HepG2 (cell line): ENCODE measurements at regions not wholly inside any gene's neighbourhood (a gene's known extent, or its start where the extent isn't known, plus 50 kb on each side); places are given as distances from the start of the nearest gene placed in this dataset.

Source experiments
- ATAC-seq: fragments of 200-7000 bp; cut with Tn5 transposase; 3 replicates; pipeline ENCODE4 v1.9.1; 2020; ENCODE audit warnings: mild to moderate bottlenecking, moderate library complexity
- BruUV-seq: library from RNA; stranded (reverse); fragments of 400-500 nt; replicated peaks from 2 replicates; lab custom pipeline; 2021; lab: Mats Ljungman, UMichigan
- CTCF ChIA-PET: fragments of 300-600 bp; formaldehyde crosslinking; extraction: SDS; loops from one replicate; lab custom pipeline; 2021; ENCODE audit warnings: low total read pairs, inconsistent platforms, low intra/inter-chr PET ratio; lab: Yijun Ruan, JAX
- POLR2A ChIA-PET: fragments of 350-600 bp; sonication (Branson Sonifier 250); formaldehyde crosslinking; loops from one replicate; lab custom pipeline; 2020; ENCODE audit warnings: antibody characterized with exemption, inconsistent platforms; lab: Yijun Ruan, JAX
- DNase-seq: peaks from one replicate; pipeline ENCODE4 v3.0.0-alpha.2; 2015; ENCODE audit warnings: low spot score
- FAIRE-seq: peaks from 3 replicates; lab custom pipeline; 2011; peaks lifted over from hg19 to GRCh38; lab: Jason Lieb, UNC
- H2AFZ ChIP-seq: one replicate; pipeline ENCODE4 v1.6.1; 2011; ENCODE audit warnings: low read length, inconsistent platforms
- H3K27ac ChIP-seq: fragments of 300-600 bp; 3 replicates; pipeline ENCODE4 v1.8.0; 2011; ENCODE audit warnings: mixed run types, mild to moderate bottlenecking, mixed read lengths, low read length, inconsistent platforms; ENCODE audit not compliant: insufficient read depth; ENCODE audit errors: extremely low read length
- H3K27me3 ChIP-seq, 2 experiments: fragments of 200-600 bp in 1 of 2; 2 replicates in 1 of 2; 3 replicates in 1 of 2; pipeline versions ENCODE4 v1.6.0 to v1.8.0; 2011; ENCODE audit warnings: low read length in 2 of 2, mild to moderate bottlenecking in 2 of 2, moderate library complexity in 2 of 2, inconsistent platforms in 1 of 2; ENCODE audit not compliant: insufficient read depth in 2 of 2, control insufficient read depth in 1 of 2
- H3K36me3 ChIP-seq, 2 experiments: fragments of 200-600 bp in 1 of 2; replicated peaks in 1 of 2; 2 replicates in 1 of 2; 3 replicates in 1 of 2; pipeline versions ENCODE4 v1.5.1 to v1.8.0; 2011; ENCODE audit warnings: low read length in 2 of 2, inconsistent platforms in 1 of 2; ENCODE audit not compliant: insufficient read depth in 2 of 2, control insufficient read depth in 1 of 2
- H3K4me1 ChIP-seq: 2 replicates; pipeline ENCODE4 v1.5.1; 2012; ENCODE audit warnings: low read length, inconsistent platforms; ENCODE audit not compliant: insufficient read depth
- H3K4me2 ChIP-seq: 2 replicates; pipeline ENCODE4 v1.6.0; 2011; ENCODE audit warnings: low read depth, low read length, inconsistent platforms
- H3K4me3 ChIP-seq, 3 experiments: fragments of 200-600 bp in 1 of 3; sonication (generic), shearing (Covaris generic) in 1 of 3; replicated peaks in 1 of 3; 2 replicates each; pipeline ENCODE4 v1.5.1; 2011 to 2016; ENCODE audit warnings: low read length in 3 of 3, inconsistent platforms in 2 of 3, low read depth in 2 of 3, mild to moderate bottlenecking in 2 of 3, control low read depth in 1 of 3, mixed read lengths in 1 of 3; ENCODE audit not compliant: insufficient read depth in 1 of 3
- H3K79me2 ChIP-seq: one replicate; pipeline ENCODE4 v1.6.1; 2011; ENCODE audit warnings: low read length, inconsistent platforms; ENCODE audit not compliant: insufficient read depth
- H3K9ac ChIP-seq: 2 replicates; pipeline ENCODE4 v1.6.0; 2011; ENCODE audit warnings: mild to moderate bottlenecking, low read depth, low read length, inconsistent platforms; ENCODE audit not compliant: insufficient read depth
- H3K9me3 ChIP-seq: 2 replicates; pipeline ENCODE4 v1.5.1; 2012; ENCODE audit warnings: mild to moderate bottlenecking, low read length
- H4K20me1 ChIP-seq: 2 replicates; pipeline ENCODE4 v1.6.0; 2011; ENCODE audit warnings: inconsistent platforms, mild to moderate bottlenecking, low read length, moderate library complexity; ENCODE audit not compliant: insufficient read depth
- CENPX ChIP-seq: sonication (generic); formaldehyde crosslinking; IDR thresholded peaks from 2 replicates; pipeline ENCODE4 v1.9.0; 2021; ENCODE audit warnings: mild to moderate bottlenecking, missing genetic modification reagents, moderate library complexity
- GABPA ChIP-seq, 2 experiments: IDR thresholded peaks; 2 replicates each; pipeline ENCODE4 v1.6.1; 2011 to 2016; ENCODE audit warnings: low read depth in 2 of 2, low read length in 1 of 2, missing biosample characterization in 1 of 2, missing genetic modification characterization in 1 of 2
- HOMEZ ChIP-seq: IDR thresholded peaks from 2 replicates; pipeline ENCODE4 v1.6.1; 2016; ENCODE audit warnings: low read depth
- KDM4B ChIP-seq: sonication (generic); formaldehyde crosslinking; IDR thresholded peaks from 2 replicates; pipeline ENCODE4 v1.4.0; 2020; ENCODE audit warnings: missing genetic modification reagents
- KDM6A ChIP-seq: IDR thresholded peaks from 2 replicates; pipeline ENCODE4 v1.6.1; 2016; ENCODE audit warnings: low read depth
- PAX8 ChIP-seq: sonication (generic); formaldehyde crosslinking; IDR thresholded peaks from 2 replicates; pipeline ENCODE4 v1.8.0; 2022; ENCODE audit warnings: mild to moderate bottlenecking, missing genetic modification reagents, borderline replicate concordance
- PHB2 ChIP-seq: fragments of 450-650 bp; IDR thresholded peaks from 2 replicates; pipeline ENCODE4 v1.6.1; 2018; ENCODE audit not compliant: partially characterized antibody
- POLR2AphosphoS2 ChIP-seq: IDR thresholded peaks from 2 replicates; pipeline ENCODE4 v1.6.1; 2011; ENCODE audit warnings: low read depth, low read length, improper control_type of control experiment
- SRSF4 ChIP-seq: fragments of 200-400 bp; formaldehyde crosslinking; IDR thresholded peaks from one replicate; pipeline ENCODE4 v1.6.1; 2018; ENCODE audit warnings: mild to moderate bottlenecking, low read depth, low read length, moderate library complexity; ENCODE audit not compliant: poor library complexity, severe bottlenecking
- ZBTB20 ChIP-seq: sonication (generic); formaldehyde crosslinking; IDR thresholded peaks from 2 replicates; pipeline ENCODE4 v1.8.1; 2023; ENCODE audit warnings: missing genetic modification reagents, low read depth, mild to moderate bottlenecking, borderline replicate concordance
- ZBTB7B ChIP-seq: sonication (generic); formaldehyde crosslinking; IDR thresholded peaks from 2 replicates; pipeline ENCODE4 v1.4.0; 2020; ENCODE audit warnings: missing genetic modification reagents
- ZNF33B ChIP-seq: sonication (generic); formaldehyde crosslinking; IDR thresholded peaks from 2 replicates; pipeline ENCODE4 v1.5.1; 2020; ENCODE audit warnings: mild to moderate bottlenecking, missing genetic modification reagents
- in situ Hi-C: cut with HindIII; loops from 2 replicates; pipeline ENCODE4 v1.10.0; 2017; ENCODE audit warnings: low pct_unique_long_range_greater_than_20kb; ENCODE audit not compliant: extremely low pct_ligation_motif_present
- intact Hi-C: fragments of 100-400 bp; cut with micrococcal nuclease; formaldehyde crosslinking; loops from one replicate; pipeline ENCODE4 v1.10.0; 2022; ENCODE audit not compliant: unreplicated experiment

- ATAC-seq: no peak
- Histone ChIP-seq H4K20me1 (no peaks in the 10 kb centered on the region), H3K27ac (no peak overlapping the region), H3K9ac (no peak overlapping the region), H3K36me3 (no peaks in the 10 kb centered on the region), H2AFZ (no peak overlapping the region), H3K4me3 (no peak overlapping the region), H3K9me3 (peaks cover 17% of the 10 kb centered on the region), H3K27me3 (no peaks in the 10 kb centered on the region), H3K4me2 (no peak overlapping the region), H3K4me1 (no peaks in the 10 kb centered on the region), H3K79me2 (no peaks in the 10 kb centered on the region)
- POLR2A ChIA-PET: no interaction called here
- no peak for FAIRE-seq
- CTCF ChIA-PET: no interaction called here
- no TSS peak for BruUV-seq
- intact Hi-C loops (no loop called here), in situ Hi-C loops (no loop called here)
- TF ChIP-seq SRSF4 (no peak), PAX8 (CRISPR knock-in tag) (no peak), PHB2 (no peak), POLR2AphosphoS2 (no peak), GABPA (IDR thresholded peaks at IDR 0.05; ENCODE audit: low read depth, low read length) (no peak), GABPA (CRISPR knock-in tag; IDR thresholded peaks at IDR 0.05; ENCODE audit: low read depth) (no peak), ZBTB7B (CRISPR knock-in tag) (no peak), ZBTB20 (CRISPR knock-in tag) (no peak), CENPX (no peak), ZNF33B (CRISPR knock-in tag) (no peak), HOMEZ (CRISPR knock-in tag) (no peak), KDM4B (CRISPR knock-in tag) (no peak), KDM6A (CRISPR knock-in tag) (no peak)
- DNase-seq: no peak
Measured at GRCh38 chr16:25311950-25312349, 54.3 kb upstream of the ZKSCAN2 start.
